ENCODE measurements at regions not wholly inside any gene's neighbourhood (a gene's known extent, or its start where the extent isn't known, plus 50 kb on each side); places are given as distances from the start of the nearest gene placed in this dataset.

GRCh38 chr4:43380093-43380492 is 487.6 kb downstream of the GRXCR1 start:
- Histone ChIP-seq H3K36me3 (ENCODE audit: control insufficient read depth in 2 of 2, extremely low read depth in 1 of 2, insufficient read depth in 2 of 2, low read length in 2 of 2) (no peaks in the 10 kb centered on the region), H4K20me1 (ENCODE audit: control insufficient read depth, extremely low read depth, insufficient read depth, low read length) (no peaks in the 10 kb centered on the region), H3K9me3 (ENCODE audit: control insufficient read depth, low read depth, low read length) (no peaks in the 10 kb centered on the region), H3K27me3 (ENCODE audit: control insufficient read depth, extremely low read depth, insufficient read depth, low read length) (no peaks in the 10 kb centered on the region), H3K4me1 (ENCODE audit: control insufficient read depth, extremely low read depth, insufficient read depth, low read length) (no peaks in the 10 kb centered on the region), H3K9me1 (ENCODE audit: control insufficient read depth, extremely low read depth, insufficient read depth, low read length) (no peaks in the 10 kb centered on the region), H3K27ac (ENCODE audit: control insufficient read depth, insufficient read depth, low read length) (no peak overlapping the region), H3K79me2 (ENCODE audit: control insufficient read depth, insufficient read depth, low read length) (no peaks in the 10 kb centered on the region), H3K9ac (ENCODE audit: control insufficient read depth, extremely low read depth, insufficient read depth, low read length) (no peak overlapping the region), H2AFZ (ENCODE audit: control insufficient read depth, low read length) (no peak overlapping the region), H3K4me2 (ENCODE audit: control insufficient read depth, extremely low read depth, insufficient read depth, low read depth, low read length) (no peak overlapping the region), H3K4me3 (ENCODE audit: control insufficient read depth in 2 of 3, extremely low read depth in 1 of 3, insufficient read depth in 2 of 3, low read depth in 1 of 3, low read length in 3 of 3) (no peak overlapping the region)
- dilution Hi-C loops (cut with MboI; ENCODE audit: extremely low pct_ligation_motif_present, low sequenced_read_pairs): no loop called here
- TF ChIP-seq EZH2 (IDR thresholded peaks at IDR 0.05; ENCODE audit: low read length) (no peak), CTCF (optimal IDR thresholded peaks at IDR 0.05 in 1 of 3, IDR thresholded peaks at IDR 0.05 in 1 of 3, conservative IDR thresholded peaks at IDR 0.05 in 1 of 3; ENCODE audit: extremely low read depth in 1 of 3, insufficient read depth in 2 of 3, low read length in 3 of 3) (no peak)
- DNase-seq (ENCODE audit: low read depth, low spot score) (no peak), FAIRE-seq (no peak)

- Histone ChIP-seq H3K9me3 (ENCODE audit: control insufficient read depth, low read depth, low read length) (no peaks in the 10 kb centered on the region), H3K4me3 (ENCODE audit: control insufficient read depth in 2 of 3, extremely low read depth in 1 of 3, insufficient read depth in 2 of 3, low read depth in 1 of 3, low read length in 3 of 3) (no peak overlapping the region), H3K9me1 (ENCODE audit: control insufficient read depth, extremely low read depth, insufficient read depth, low read length) (no peaks in the 10 kb centered on the region), H3K9ac (ENCODE audit: control insufficient read depth, extremely low read depth, insufficient read depth, low read length) (no peak overlapping the region), H2AFZ (ENCODE audit: control insufficient read depth, low read length) (no peak overlapping the region), H3K79me2 (ENCODE audit: control insufficient read depth, insufficient read depth, low read length) (no peaks in the 10 kb centered on the region), H4K20me1 (ENCODE audit: control insufficient read depth, extremely low read depth, insufficient read depth, low read length) (no peaks in the 10 kb centered on the region), H3K4me2 (ENCODE audit: control insufficient read depth, extremely low read depth, insufficient read depth, low read depth, low read length) (no peak overlapping the region), H3K36me3 (ENCODE audit: control insufficient read depth in 2 of 2, extremely low read depth in 1 of 2, insufficient read depth in 2 of 2, low read length in 2 of 2) (no peaks in the 10 kb centered on the region), H3K27ac (ENCODE audit: control insufficient read depth, insufficient read depth, low read length) (no peak overlapping the region), H3K27me3 (ENCODE audit: control insufficient read depth, extremely low read depth, insufficient read depth, low read length) (no peaks in the 10 kb centered on the region), H3K4me1 (ENCODE audit: control insufficient read depth, extremely low read depth, insufficient read depth, low read length) (no peaks in the 10 kb centered on the region)
- no peak for TF ChIP-seq CTCF (optimal IDR thresholded peaks at IDR 0.05 in 1 of 3, IDR thresholded peaks at IDR 0.05 in 1 of 3, conservative IDR thresholded peaks at IDR 0.05 in 1 of 3; ENCODE audit: extremely low read depth in 1 of 3, insufficient read depth in 2 of 3, low read length in 3 of 3)
- TF ChIP-seq EZH2 (IDR thresholded peaks at IDR 0.05; ENCODE audit: low read length): no peak
- dilution Hi-C loops (cut with MboI; ENCODE audit: extremely low pct_ligation_motif_present, low sequenced_read_pairs): no loop called here
- FAIRE-seq (no peak), DNase-seq (ENCODE audit: low read depth, low spot score) (no peak)
These were observed 498.6 kb downstream of the GRXCR1 start for GRCh38 chr4:43391069-43391468.

Data from keratinocyte (primary cell).